Liver (tissue), 3 donors: ENCODE measurements at regions not wholly inside any gene's neighbourhood (a gene's known extent, or its start where the extent isn't known, plus 50 kb on each side); places are given as distances from the start of the nearest gene placed in this dataset.

Experiments
- CTCF ChIP-seq: fragments of 150-350 bp; IDR thresholded peaks from 2 replicates; pipeline ENCODE4 v1.5.1; 2017; ENCODE audit warnings: improper control_type of control experiment, low read depth, low read length; ENCODE audit not compliant: missing input control
- JUND ChIP-seq, 2 donors: IDR thresholded peaks; 2 replicates each; pipeline ENCODE4 v1.6.1; 2016; ENCODE audit warnings: antibody characterized with exemption in 2 of 2
- RAD21 ChIP-seq, 2 donors: IDR thresholded peaks; 2 replicates each; pipeline ENCODE4 v1.6.1; 2016; ENCODE audit warnings: antibody characterized with exemption in 2 of 2, mild to moderate bottlenecking in 2 of 2
- REST ChIP-seq: IDR thresholded peaks from 2 replicates; pipeline ENCODE4 v1.6.1; 2016; ENCODE audit warnings: antibody characterized with exemption, mild to moderate bottlenecking
- TAF1 ChIP-seq: conservative IDR thresholded peaks from 2 replicates; pipeline ENCODE4 v1.6.1; 2016; ENCODE audit warnings: antibody characterized with exemption, mild to moderate bottlenecking
- YY1 ChIP-seq: IDR thresholded peaks from 2 replicates; pipeline ENCODE4 v1.6.1; 2016; ENCODE audit warnings: antibody characterized with exemption, mild to moderate bottlenecking
- TF ChIP-seq, protein P1 (sequence below): IDR thresholded peaks from 2 replicates; pipeline ENCODE4 v1.6.1; 2016; ENCODE audit warnings: antibody characterized with exemption
- TF ChIP-seq, protein P2 (sequence below): IDR thresholded peaks from 2 replicates; pipeline ENCODE4 v1.6.1; 2016; ENCODE audit warnings: antibody characterized with exemption
- donor health status: healthy.
- donor health status: healthy.

DNA sequence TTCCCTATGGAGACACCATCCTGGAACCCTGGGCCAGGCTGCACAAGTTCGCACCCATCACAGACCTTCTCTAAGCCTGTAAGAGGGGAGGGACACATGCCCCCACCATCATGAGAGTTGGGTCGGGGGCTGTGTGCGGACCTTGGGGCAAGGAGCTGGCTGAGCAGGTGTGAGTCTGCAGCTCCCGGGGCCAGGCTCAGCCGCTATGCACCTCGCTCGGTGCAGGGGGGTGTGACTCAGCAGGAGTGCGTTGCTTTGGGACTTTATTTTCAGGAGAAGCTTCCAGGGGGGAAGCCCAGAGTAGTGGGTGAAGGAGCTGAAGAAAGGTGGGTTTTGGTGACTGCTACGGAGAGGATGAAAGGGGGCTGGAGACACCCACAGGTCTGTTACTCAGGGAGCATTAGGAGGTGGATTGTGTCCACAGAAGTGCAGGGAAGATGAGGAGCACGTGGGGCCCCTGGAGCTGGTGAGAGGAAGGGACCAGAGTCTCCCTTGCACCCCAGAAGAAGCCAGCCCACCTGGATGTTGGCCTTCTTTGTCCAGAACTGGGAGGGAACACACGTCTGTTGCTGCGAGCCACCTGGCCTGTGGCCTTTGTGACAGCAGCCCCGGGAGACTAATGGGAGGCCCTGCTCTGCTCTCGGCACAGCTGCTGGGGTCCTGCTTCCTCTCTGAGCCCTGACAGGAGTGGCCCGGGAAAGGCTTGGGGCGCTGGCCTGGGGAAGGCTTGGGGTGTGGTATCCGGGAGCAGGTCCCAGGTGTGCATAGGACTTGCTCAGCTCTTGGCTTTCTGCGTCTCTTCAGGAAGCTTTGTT is 162.6 kb downstream of the TEX29 start:
- no peak for TF ChIP-seq CTCF
- no peak for TF ChIP-seq RAD21 (IDR thresholded peaks at IDR 0.05)
- TF ChIP-seq YY1, result no peak
- no peak for TF ChIP-seq TAF1
- TF ChIP-seq, protein P1, sequence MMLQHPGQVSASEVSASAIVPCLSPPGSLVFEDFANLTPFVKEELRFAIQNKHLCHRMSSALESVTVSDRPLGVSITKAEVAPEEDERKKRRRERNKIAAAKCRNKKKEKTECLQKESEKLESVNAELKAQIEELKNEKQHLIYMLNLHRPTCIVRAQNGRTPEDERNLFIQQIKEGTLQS, result no peak
- TF ChIP-seq REST, result no peak
- TF ChIP-seq JUND (IDR thresholded peaks at IDR 0.05), result no peak
- TF ChIP-seq, protein P2, sequence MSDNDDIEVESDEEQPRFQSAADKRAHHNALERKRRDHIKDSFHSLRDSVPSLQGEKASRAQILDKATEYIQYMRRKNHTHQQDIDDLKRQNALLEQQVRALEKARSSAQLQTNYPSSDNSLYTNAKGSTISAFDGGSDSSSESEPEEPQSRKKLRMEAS, result no peak
